ENCODE measurements at regions not wholly inside any gene's neighbourhood (a gene's known extent, or its start where the extent isn't known, plus 50 kb on each side); places are given as distances from the start of the nearest gene placed in this dataset.
"Not testable (repeated sequence)": the region's sequence is repeated elsewhere in the genome, so short reads cannot be mapped to it uniquely, and the experiment has no call there.

- no peak for DNase-seq (ENCODE audit: low spot score)
Observed at GRCh38 chr13:112261924-112262323, 114.2 kb upstream of the SPACA7 start.

GRCh38 chr13:112263152-112263551, 113.0 kb upstream of the SPACA7 start:
- DNase-seq (ENCODE audit: low spot score) = no peak

DNA sequence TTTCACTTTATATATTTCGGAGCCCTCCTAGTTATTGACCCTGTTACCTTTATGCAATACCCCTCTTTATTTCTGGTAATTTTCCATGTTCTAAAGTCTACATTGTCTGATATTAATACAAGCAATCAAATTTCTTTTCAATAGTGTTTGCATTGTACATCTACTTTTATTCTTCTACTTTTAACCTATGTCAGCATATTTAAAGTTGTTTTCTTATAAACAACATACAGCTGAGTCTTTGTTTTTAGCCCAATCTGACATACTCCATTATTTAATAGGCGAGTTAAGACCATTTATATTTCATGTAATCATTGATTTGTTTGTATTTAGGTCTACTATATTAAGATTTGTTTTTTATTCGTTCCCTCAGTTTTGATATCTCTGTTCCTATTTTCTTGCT, 108.5 kb upstream of the SPACA7 start:
- no peak for DNase-seq (ENCODE audit: low spot score)

- DNase-seq (ENCODE audit: low spot score) = no peak
Observed at GRCh38 chr13:112270951-112271350, 105.2 kb upstream of the SPACA7 start.

- DNase-seq (ENCODE audit: low spot score) = not testable (repeated sequence)
Observed at GRCh38 chr13:112286733-112287132, 89.4 kb upstream of the SPACA7 start.

DNA sequence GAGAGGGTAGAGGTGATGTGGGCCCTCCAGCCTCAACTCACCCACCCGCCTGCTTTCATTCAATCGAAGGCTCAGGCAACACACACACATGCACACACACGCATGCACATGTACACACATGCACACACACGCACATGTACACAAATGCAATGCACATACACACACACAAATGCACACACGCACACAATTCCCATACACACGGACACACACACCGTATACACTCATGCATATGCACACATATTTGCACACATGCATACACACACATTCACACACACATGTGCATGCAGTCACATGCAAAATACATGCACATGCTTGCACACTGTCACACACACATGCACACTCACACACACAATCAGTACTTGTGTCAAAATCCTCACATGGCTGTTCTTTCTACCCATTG, 55.9 kb upstream of the SPACA7 start:
- DNase-seq (ENCODE audit: low spot score) = no peak

DNA sequence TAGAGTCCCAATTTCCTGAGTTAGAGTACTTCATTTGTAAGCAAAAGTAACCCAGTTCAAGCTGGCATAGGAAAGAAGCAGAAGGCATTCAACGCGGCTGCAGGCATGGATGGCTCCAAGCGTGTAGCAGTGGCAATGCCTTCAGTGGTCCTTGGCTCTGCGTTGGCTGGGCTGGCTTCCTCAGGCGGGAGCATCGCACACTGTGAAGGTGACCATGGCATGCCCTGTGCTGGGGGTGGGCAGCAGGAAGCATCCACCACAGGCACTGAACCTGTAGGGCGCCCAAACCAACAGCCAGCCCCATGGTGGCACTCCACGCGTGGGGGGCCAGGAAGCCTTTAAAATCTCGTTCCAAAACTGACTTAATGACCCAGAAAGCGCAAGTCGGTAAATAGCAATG, 53.6 kb upstream of the SPACA7 start:
- DNase-seq (ENCODE audit: low spot score) = no peak

DNA sequence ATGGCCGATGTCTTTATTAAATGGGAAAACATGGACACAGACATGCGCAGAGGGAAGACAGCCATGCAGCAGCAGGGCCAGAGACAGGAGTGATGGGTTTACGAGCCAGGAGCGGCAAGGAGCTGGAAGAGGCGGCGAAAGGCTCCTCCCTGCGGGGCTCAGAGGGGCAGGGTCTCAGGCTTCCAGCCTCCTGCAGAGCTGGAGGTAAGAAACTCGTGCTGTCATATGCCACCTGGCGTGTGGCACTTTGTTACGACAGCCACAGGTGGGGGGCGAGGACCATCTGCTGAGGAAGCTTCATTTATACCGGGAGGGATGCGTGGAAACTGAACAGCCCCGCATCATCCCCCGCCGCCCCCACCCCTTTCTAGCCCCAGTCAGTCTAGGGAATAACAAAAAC, 52.0 kb upstream of the SPACA7 start:
- no peak for DNase-seq (ENCODE audit: low spot score)

DNA sequence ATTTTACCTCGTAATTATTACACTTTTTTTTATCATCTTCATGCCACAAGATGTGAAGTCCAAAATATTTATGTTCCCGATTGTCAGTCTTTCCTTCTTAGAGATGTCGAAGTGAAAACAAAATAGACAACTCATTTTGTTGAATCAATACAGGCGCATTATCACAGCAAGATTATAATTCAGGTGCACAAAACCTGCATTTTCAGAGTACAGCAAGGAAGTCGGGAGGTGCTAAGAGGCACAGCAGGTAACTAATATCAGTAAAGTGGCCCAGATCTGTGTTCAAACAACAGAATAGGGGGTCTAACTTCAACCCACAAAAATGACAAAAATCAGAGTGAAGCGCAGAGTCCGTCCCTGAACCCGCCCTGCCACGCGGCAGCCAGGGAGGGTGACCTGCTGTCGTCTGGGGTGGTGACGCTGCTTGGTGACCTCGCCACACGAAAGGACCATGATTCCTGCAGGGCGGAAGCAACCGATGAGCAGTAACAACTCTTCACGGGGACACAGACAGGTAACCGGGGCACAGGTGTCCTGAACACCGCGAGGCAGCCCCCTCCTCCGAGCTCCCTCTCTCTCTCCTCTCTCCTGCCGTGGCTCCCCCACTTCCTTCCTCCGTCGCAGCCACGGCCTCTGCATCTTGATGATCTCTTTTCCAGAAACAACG, 50.9 kb upstream of the SPACA7 start:
- DNase-seq (ENCODE audit: low spot score) = no peak

GRCh38 chr13:112325920-112326645, 50.1 kb upstream of the SPACA7 start:
- no peak for DNase-seq (ENCODE audit: low spot score)

Measured in H4 (cell line).